Coronary artery (tissue), 2 donors: ENCODE measurements at regions not wholly inside any gene's neighbourhood (a gene's known extent, or its start where the extent isn't known, plus 50 kb on each side); places are given as distances from the start of the nearest gene placed in this dataset.

Source experiments
- DNase-seq: peaks from one replicate; pipeline ENCODE4 v3.0.0-alpha.2; 2017; ENCODE audit warnings: low spot score
- H3K27ac ChIP-seq, 2 donors: fragments of 200-600 bp; sonication (generic); one replicate each; pipeline ENCODE4 v1.5.1; 2016 to 2019
- H3K4me3 ChIP-seq: fragments of 200-600 bp; sonication (generic); 2 replicates; pipeline ENCODE4 v1.5.1; 2016; ENCODE audit warnings: mild to moderate bottlenecking, moderate library complexity
- TF ChIP-seq, protein P1 (sequence below): fragments of 200-600 bp; sonication (generic); IDR thresholded peaks from one replicate; pipeline ENCODE4 v1.5.1; 2019; ENCODE audit warnings: antibody characterized with exemption

DNA sequence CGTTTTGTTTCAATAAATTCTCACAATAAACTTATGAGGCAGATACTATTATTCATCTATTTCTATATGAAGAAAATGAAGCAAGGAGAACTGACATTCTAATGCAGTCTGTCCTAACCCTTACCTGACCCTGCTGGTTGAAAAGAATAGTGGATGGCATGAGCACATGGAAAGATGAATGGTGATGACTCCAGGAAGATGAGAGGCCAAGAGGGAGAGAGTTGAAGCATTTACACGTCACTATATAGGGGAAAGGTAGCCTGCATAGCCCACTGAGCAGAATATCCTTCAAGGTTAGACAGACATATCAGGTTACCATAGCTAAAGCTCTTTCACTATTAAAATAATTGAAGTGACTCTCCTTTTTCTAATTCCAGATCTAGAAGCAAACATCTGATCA is 163.9 kb upstream of the CDK1 start:
- TF ChIP-seq, protein P1, sequence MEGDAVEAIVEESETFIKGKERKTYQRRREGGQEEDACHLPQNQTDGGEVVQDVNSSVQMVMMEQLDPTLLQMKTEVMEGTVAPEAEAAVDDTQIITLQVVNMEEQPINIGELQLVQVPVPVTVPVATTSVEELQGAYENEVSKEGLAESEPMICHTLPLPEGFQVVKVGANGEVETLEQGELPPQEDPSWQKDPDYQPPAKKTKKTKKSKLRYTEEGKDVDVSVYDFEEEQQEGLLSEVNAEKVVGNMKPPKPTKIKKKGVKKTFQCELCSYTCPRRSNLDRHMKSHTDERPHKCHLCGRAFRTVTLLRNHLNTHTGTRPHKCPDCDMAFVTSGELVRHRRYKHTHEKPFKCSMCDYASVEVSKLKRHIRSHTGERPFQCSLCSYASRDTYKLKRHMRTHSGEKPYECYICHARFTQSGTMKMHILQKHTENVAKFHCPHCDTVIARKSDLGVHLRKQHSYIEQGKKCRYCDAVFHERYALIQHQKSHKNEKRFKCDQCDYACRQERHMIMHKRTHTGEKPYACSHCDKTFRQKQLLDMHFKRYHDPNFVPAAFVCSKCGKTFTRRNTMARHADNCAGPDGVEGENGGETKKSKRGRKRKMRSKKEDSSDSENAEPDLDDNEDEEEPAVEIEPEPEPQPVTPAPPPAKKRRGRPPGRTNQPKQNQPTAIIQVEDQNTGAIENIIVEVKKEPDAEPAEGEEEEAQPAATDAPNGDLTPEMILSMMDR: no peak
- H3K4me3 ChIP-seq: no peak overlapping the region
- no peak for DNase-seq
- no peak overlapping the region for H3K27ac ChIP-seq

DNA sequence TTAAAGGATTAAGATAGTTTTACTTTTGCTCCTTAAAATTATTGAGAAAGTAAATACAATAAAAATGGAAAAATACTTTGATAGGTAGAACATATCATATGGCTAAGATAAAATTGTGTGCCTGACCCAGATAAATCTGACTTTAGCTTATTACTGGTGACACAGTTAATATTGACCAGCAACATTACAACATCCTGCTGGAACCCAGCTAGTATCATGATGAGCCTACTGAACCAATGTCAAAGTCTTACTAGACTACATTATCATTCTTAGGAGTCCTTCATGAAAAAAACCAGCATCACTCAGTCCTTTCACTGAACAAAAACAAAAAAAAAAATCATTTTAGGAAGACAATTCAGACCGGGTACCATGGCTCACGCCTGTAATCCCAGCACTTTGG is 164.8 kb upstream of the CDK1 start:
- DNase-seq: no peak
- TF ChIP-seq, protein P1: no peak
- Histone ChIP-seq H3K4me3 (no peak overlapping the region), H3K27ac (no peak overlapping the region)

DNA sequence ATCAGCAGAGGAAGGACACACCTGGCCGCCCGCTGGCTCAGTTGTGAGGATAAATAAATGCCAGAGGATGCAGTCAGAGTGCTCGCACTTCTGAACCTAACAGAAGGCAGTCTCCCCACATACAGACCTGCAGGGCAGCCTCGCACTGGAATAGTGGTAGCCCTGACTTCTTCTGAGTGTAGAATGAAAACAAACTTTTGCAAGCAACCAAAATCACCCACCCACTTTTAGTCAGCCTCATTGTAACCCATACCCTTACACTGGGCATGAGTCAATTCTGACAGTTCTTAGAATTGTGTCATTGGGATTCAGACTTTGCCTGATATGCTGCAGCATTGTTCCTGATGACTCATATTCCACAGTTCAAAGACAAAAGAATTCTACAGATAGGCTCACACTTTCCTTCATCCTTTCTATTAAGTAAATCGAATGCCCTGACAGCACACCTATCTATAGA is 167.0 kb upstream of the CDK1 start:
- H3K27ac ChIP-seq: no peak overlapping the region
- no peak for DNase-seq
- no peak overlapping the region for H3K4me3 ChIP-seq
- TF ChIP-seq, protein P1: no peak

DNA sequence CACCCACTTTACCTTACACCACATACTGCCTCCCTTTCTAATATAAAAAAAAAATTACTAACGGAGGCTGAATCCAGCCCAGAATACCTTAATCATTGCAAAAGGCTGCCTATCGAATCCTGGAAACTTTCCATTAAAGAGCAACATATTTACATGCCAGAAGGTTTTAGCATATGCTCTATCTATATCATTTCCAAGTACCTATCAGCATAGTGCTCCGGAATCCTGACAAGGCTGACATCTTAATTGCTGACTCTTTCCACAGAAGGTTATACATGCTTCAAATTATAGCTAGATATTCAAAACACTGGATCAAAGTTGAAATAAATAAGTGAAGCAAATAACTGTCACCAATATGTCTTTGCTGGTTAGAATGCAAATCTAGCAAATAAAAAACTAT is 170.9 kb upstream of the CDK1 start:
- no peak overlapping the region for H3K4me3 ChIP-seq
- H3K27ac ChIP-seq: no peak overlapping the region
- TF ChIP-seq, protein P1: no peak
- no peak for DNase-seq

DNA sequence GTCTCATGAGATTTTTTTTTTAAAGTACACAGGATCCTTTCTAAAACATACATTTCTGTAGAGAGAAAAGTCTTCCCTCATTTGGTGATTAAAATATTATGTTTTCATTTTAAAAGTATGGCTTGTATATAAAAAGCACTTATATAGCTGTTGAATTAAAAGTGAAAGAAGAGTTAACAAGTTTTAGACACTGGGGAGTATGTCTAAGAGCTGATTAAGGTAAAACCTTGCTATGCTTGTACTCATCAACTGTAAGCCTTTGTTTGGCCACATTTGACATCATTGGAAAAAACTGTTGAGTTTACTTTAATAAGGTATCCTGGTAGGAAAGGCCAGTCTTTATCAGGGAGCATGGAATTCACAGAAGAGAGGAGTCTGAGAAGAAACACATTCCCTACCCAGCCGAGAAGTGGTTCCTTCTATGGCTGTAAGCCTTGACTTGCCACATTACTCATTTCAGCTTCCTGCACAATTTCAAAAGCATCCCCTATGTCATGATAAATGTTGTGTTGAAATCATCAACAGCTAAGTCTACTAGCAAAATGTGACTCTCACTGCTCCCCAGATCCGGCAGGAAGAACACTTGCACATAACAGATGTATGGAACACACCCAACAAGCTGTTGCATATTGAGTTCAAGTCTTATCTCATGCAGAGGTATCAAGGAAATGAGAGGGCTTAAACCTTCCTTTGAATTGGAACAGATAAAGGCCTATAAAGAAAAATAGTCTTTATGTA is 171.8 kb upstream of the CDK1 start:
- no peak overlapping the region for H3K27ac ChIP-seq
- no peak for DNase-seq
- TF ChIP-seq, protein P1: no peak
- H3K4me3 ChIP-seq: no peak overlapping the region

DNA sequence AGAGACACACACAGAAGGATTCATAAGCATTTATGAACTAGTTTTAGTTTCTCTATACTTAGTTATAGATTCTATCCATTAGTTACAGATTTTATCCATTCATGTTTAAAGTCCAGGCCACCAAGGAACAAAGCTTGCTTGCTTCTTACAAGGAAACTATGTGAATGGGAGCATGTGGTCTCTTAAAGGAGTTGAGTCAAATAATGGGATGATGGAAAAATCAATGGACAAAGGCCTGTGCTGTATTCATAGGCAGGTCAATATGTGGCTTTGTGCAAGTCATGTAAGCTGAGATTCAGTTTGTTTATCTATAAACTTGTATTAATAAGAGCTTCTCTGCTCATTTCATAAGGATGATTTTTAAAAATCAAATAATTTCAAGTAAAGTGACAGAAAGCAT is 172.8 kb upstream of the CDK1 start:
- DNase-seq: no peak
- no peak overlapping the region for H3K27ac ChIP-seq
- no peak overlapping the region for H3K4me3 ChIP-seq
- TF ChIP-seq, protein P1: no peak

DNA sequence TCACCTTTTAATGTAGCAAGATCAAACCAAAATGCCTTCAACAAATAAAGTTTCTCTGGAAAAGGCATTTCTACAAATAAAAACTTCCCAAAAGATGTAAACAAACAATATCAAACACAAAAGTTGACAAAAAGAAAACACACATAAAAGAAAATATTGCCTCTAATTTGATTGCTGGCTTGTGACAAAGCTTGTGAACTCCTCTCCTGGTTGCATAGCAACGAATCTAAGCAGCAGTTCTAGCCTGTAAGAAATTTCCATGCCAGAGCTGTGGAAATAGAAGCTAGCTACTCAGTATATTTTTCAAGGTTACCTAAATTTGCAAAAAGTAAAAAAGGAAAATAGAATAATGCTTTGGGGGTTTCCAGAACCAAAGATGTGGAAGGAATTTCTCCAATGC is 173.9 kb upstream of the CDK1 start:
- H3K27ac ChIP-seq: no peak overlapping the region
- no peak overlapping the region for H3K4me3 ChIP-seq
- TF ChIP-seq, protein P1: no peak
- DNase-seq: no peak
